Thyroid gland (tissue), 4 donors: ENCODE measurements at regions not wholly inside any gene's neighbourhood (a gene's known extent, or its start where the extent isn't known, plus 50 kb on each side); places are given as distances from the start of the nearest gene placed in this dataset.

Source experiments
- CTCF ChIP-seq, 6 experiments: fragments of 200-600 bp in 3 of 6; fragments of 450-650 bp in 3 of 6; sonication (generic) in 3 of 6; IDR thresholded peaks; one replicate each; pipeline ENCODE4 v1.5.1; 2016 to 2019; ENCODE audit warnings: antibody characterized with exemption in 6 of 6, mild to moderate bottlenecking in 2 of 6, inconsistent platforms in 1 of 6, moderate library complexity in 1 of 6
- POLR2A ChIP-seq, 2 donors: fragments of 450-650 bp; IDR thresholded peaks; one replicate each; pipeline ENCODE4 v1.6.1; 2017; ENCODE audit warnings: antibody characterized with exemption in 2 of 2, mild to moderate bottlenecking in 2 of 2, moderate library complexity in 1 of 2

- TF ChIP-seq POLR2A (IDR thresholded peaks at IDR 0.05), result no peak
- no peak for TF ChIP-seq CTCF (IDR thresholded peaks at IDR 0.05)
These were observed 77.6 kb upstream of the ANO3 start for GRCh38 chr11:26254378-26254777.
